ENCODE measurements at regions not wholly inside any gene's neighbourhood (a gene's known extent, or its start where the extent isn't known, plus 50 kb on each side); places are given as distances from the start of the nearest gene placed in this dataset.

DNA sequence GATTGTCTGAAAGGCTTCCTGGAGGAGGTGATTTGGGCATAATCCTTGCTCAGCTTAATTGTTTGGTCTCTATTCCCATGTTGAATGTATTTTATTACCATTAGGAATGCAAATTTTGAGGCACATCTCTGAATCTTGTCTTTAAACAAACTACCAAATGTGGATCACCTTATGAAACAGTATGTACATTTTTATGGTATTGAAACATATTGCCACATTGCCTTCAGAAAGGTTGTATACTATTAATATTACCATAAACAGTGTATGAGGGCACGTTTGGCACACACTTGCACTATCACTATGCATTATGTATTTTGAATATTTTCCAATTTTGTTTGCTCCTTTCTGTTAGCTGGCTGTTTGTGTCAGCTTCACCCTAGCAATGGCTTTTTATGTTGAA is 60.0 kb upstream of the ALB start:
- H3K27ac ChIP-seq (ENCODE audit: insufficient read length, low read depth, low read length), result no peak overlapping the region
- H3K9me3 ChIP-seq (ENCODE audit: control insufficient read depth, low read depth, low read length), result no peaks in the 10 kb centered on the region
- H3K4me2 ChIP-seq (ENCODE audit: insufficient read depth, insufficient read length, low read length), result no peak overlapping the region
- H3T11ph ChIP-seq (ENCODE audit: low read length), result no peak overlapping the region
- no peak overlapping the region for H3K14ac ChIP-seq (ENCODE audit: insufficient read depth, low read length)
- H3K4me1 ChIP-seq (ENCODE audit: insufficient read depth, low read length), result no peaks in the 10 kb centered on the region; the same call in 1 of the 2 replicates
- no peak overlapping the region for H3K27ac Mint-ChIP-seq
- peaks cover 12 to 20% of the 10 kb centered on the region in 2 experiments for H3K4me1 Mint-ChIP-seq
- H2BK120ac ChIP-seq (ENCODE audit: low read depth, low read length, poor library complexity, severe bottlenecking), result no peak overlapping the region
- no peak overlapping the region for H3K23ac ChIP-seq (ENCODE audit: insufficient read length, low read depth, low read length)
- H4K5ac ChIP-seq (ENCODE audit: insufficient read length, low read depth, low read length), result no peak overlapping the region
- H2BK20ac ChIP-seq (ENCODE audit: low read depth, low read length, poor library complexity, severe bottlenecking), result no peak overlapping the region
- no peak overlapping the region for H2BK15ac ChIP-seq (ENCODE audit: low read depth, low read length)
- H3K79me1 ChIP-seq (ENCODE audit: insufficient read depth, low read depth, low read length, poor library complexity, severe bottlenecking), result no peaks in the 10 kb centered on the region
- H2AFZ ChIP-seq (ENCODE audit: low read length), result no peak overlapping the region
- H3K27me3 Mint-ChIP-seq (ENCODE audit: low read depth), result no peaks in the 10 kb centered on the region
- H3K18ac ChIP-seq (ENCODE audit: insufficient read length, low read depth, low read length), result no peak overlapping the region
- no peak overlapping the region for H3K4me3 Mint-ChIP-seq
- TF ChIP-seq, protein P1, sequence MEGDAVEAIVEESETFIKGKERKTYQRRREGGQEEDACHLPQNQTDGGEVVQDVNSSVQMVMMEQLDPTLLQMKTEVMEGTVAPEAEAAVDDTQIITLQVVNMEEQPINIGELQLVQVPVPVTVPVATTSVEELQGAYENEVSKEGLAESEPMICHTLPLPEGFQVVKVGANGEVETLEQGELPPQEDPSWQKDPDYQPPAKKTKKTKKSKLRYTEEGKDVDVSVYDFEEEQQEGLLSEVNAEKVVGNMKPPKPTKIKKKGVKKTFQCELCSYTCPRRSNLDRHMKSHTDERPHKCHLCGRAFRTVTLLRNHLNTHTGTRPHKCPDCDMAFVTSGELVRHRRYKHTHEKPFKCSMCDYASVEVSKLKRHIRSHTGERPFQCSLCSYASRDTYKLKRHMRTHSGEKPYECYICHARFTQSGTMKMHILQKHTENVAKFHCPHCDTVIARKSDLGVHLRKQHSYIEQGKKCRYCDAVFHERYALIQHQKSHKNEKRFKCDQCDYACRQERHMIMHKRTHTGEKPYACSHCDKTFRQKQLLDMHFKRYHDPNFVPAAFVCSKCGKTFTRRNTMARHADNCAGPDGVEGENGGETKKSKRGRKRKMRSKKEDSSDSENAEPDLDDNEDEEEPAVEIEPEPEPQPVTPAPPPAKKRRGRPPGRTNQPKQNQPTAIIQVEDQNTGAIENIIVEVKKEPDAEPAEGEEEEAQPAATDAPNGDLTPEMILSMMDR (conservative IDR thresholded peaks at IDR 0.05), result no peak
- H3K56ac ChIP-seq (ENCODE audit: insufficient read length, low read depth, low read length), result no peak overlapping the region
- WGBS (ENCODE audit: extremely low coverage, insufficient read length, low lambda C conversion rate), result no CpG with 5 or more reads among the region's 1 CpG
- H4K20me1 ChIP-seq (ENCODE audit: control insufficient read depth, insufficient read depth, insufficient read length), result no peaks in the 10 kb centered on the region
- no peak for DNase-seq
- no peak overlapping the region for H3K9ac ChIP-seq (ENCODE audit: extremely low read depth, insufficient read length, low read length)
- H3K79me2 ChIP-seq (ENCODE audit: insufficient read depth, low read length), result no peaks in the 10 kb centered on the region
- H3K27me3 ChIP-seq (ENCODE audit: insufficient read depth, low read length), result no peaks in the 10 kb centered on the region
- H3K36me3 Mint-ChIP-seq (ENCODE audit: insufficient read depth in 1 of 3, low read depth in 3 of 3), result 0 out of 7 replicates have a peak, but pooled peaks cover 0 to under 1% (median 0%) of the 10 kb centered on the region in 3 experiments
- no peak overlapping the region for H2BK12ac ChIP-seq (ENCODE audit: insufficient read length, low read depth, low read length)
- no peak overlapping the region for H3K4ac ChIP-seq (ENCODE audit: low read depth, low read length)
- H4K91ac ChIP-seq (ENCODE audit: insufficient read length, low read depth, low read length), result no peak overlapping the region
- H4K8ac ChIP-seq (replicated peaks; ENCODE audit: insufficient read length, low read depth, low read length), result no peak overlapping the region
- no peaks in the 10 kb centered on the region for H3K23me2 ChIP-seq (ENCODE audit: insufficient read length, low read depth, low read length, poor library complexity, severe bottlenecking)
- peaks cover 0 to 2% of the 10 kb centered on the region in 2 experiments; a peak in 1 of 5 replicates for H3K9me3 Mint-ChIP-seq
- H2BK5ac ChIP-seq (ENCODE audit: insufficient read length, low read length), result no peak overlapping the region
- no peak overlapping the region for H2AK5ac ChIP-seq (ENCODE audit: insufficient read length, low read length)
